ENCODE measurements at regions not wholly inside any gene's neighbourhood (a gene's known extent, or its start where the extent isn't known, plus 50 kb on each side); places are given as distances from the start of the nearest gene placed in this dataset.

DNA sequence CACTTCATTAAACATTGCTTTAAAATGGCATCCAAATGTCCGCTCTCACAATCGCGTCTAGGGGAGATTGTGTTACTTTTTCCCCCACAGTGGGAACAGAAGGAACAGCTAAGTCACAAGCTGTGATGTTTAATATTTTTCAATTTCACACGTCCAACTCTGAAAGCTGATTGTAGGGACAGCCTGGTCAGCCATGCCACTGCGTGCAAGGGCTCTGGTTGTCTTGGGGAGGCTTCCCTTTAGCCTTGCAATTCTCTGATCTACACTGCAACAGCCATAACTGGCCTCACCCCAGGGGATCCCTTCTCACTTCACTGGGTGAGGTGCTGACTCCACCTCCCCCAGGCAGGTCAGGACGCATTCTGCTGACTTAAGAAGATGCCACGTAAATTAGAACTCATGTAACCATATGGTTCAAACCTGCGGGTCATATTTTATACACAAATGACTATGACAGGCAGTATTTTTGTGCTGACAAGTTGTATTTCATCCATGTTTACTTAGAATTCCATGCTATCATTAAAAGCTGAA lies 425.2 kb upstream of the NFE2L3 start:
- H3K36me3 ChIP-seq (ENCODE audit: insufficient read depth, low read length) = no peaks in the 10 kb centered on the region
- H2AFZ ChIP-seq (ENCODE audit: low read length) = no peak overlapping the region
- no peak overlapping the region for H3K4me2 ChIP-seq (ENCODE audit: low read length)
- no TSS peak for BruUV-seq (replicated peaks)
- no peak overlapping the region for H3K27ac ChIP-seq (ENCODE audit: low read depth, low read length, poor library complexity, severe bottlenecking)
- ChIA-PET CTCF (ENCODE audit: unreplicated experiment) (no interaction called here), POLR2A (interaction anchor here (0.6 kb wide), 1 partner anchor 110 kb away, joined by 6 read pairs; no protein-coding TSS in a partner anchor)
- no peaks in the 10 kb centered on the region for H3K9me2 ChIP-seq (ENCODE audit: insufficient read depth, low read length)
- no peak overlapping the region for H3K4me3 ChIP-seq (ENCODE audit: low read depth, low read length, poor library complexity, severe bottlenecking)
- intact Hi-C loops (cut with micrococcal nuclease; ENCODE audit: unreplicated experiment) = no loop called here
- no peaks in the 10 kb centered on the region for H3K79me2 ChIP-seq (ENCODE audit: insufficient read depth, low read depth, low read length)
- no peak for TF ChIP-seq EZH2phosphoT487 (IDR thresholded peaks at IDR 0.05; ENCODE audit: borderline replicate concordance, low read depth, low read length)
- TF ChIP-seq, protein P1, sequence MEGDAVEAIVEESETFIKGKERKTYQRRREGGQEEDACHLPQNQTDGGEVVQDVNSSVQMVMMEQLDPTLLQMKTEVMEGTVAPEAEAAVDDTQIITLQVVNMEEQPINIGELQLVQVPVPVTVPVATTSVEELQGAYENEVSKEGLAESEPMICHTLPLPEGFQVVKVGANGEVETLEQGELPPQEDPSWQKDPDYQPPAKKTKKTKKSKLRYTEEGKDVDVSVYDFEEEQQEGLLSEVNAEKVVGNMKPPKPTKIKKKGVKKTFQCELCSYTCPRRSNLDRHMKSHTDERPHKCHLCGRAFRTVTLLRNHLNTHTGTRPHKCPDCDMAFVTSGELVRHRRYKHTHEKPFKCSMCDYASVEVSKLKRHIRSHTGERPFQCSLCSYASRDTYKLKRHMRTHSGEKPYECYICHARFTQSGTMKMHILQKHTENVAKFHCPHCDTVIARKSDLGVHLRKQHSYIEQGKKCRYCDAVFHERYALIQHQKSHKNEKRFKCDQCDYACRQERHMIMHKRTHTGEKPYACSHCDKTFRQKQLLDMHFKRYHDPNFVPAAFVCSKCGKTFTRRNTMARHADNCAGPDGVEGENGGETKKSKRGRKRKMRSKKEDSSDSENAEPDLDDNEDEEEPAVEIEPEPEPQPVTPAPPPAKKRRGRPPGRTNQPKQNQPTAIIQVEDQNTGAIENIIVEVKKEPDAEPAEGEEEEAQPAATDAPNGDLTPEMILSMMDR (conservative IDR thresholded peaks at IDR 0.05; ENCODE audit: low read length) = no peak
- DNase-seq (ENCODE audit: low spot score) = no peak
- H3K9me3 ChIP-seq (ENCODE audit: low read length) = no peaks in the 10 kb centered on the region
- H3K4me1 ChIP-seq (ENCODE audit: insufficient read depth, low read length, poor library complexity, severe bottlenecking) = no peaks in the 10 kb centered on the region
- no peaks in the 10 kb centered on the region for H4K20me1 ChIP-seq (ENCODE audit: insufficient read depth, low read length)

DNA sequence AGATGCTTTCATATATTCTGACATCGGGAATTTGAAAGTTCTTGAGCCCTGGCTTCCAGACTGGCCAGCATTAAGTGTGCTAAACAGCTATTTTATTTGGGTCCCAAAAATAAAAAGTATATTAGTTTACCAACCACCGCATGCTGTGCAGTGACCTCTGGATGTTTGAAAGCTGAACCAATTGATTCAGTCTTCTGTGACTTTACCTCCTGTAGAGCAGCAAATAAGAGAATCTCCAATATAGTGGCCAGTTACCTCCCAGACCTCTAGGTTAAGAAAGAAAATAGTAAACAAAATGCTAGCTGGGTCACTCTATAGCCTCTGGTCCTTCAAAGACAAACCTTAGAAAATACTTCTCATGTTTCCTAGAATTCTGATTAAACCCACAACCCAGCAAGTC lies 424.6 kb upstream of the NFE2L3 start:
- Histone ChIP-seq H3K4me3 (ENCODE audit: low read depth, low read length, poor library complexity, severe bottlenecking) (no peak overlapping the region), H3K27ac (ENCODE audit: low read depth, low read length, poor library complexity, severe bottlenecking) (no peak overlapping the region), H4K20me1 (ENCODE audit: insufficient read depth, low read length) (no peaks in the 10 kb centered on the region), H3K79me2 (ENCODE audit: insufficient read depth, low read depth, low read length) (no peaks in the 10 kb centered on the region), H3K36me3 (ENCODE audit: insufficient read depth, low read length) (no peaks in the 10 kb centered on the region), H2AFZ (ENCODE audit: low read length) (no peak overlapping the region), H3K4me2 (ENCODE audit: low read length) (no peak overlapping the region), H3K4me1 (ENCODE audit: insufficient read depth, low read length, poor library complexity, severe bottlenecking) (no peaks in the 10 kb centered on the region), H3K9me3 (ENCODE audit: low read length) (no peaks in the 10 kb centered on the region), H3K9me2 (ENCODE audit: insufficient read depth, low read length) (no peaks in the 10 kb centered on the region)
- DNase-seq (ENCODE audit: low spot score) = no peak
- CTCF ChIA-PET (ENCODE audit: unreplicated experiment) = no interaction called here
- TF ChIP-seq EZH2phosphoT487 (IDR thresholded peaks at IDR 0.05; ENCODE audit: borderline replicate concordance, low read depth, low read length) = no peak
- TF ChIP-seq, protein P1 (conservative IDR thresholded peaks at IDR 0.05; ENCODE audit: low read length) = no peak
- POLR2A ChIA-PET = interaction anchor here (0.6 to 0.7 kb wide), 2 partner anchors 68 to 110 kb away, joined by 3 to 6 read pairs; no protein-coding TSS in a partner anchor
- intact Hi-C loops (cut with micrococcal nuclease; ENCODE audit: unreplicated experiment) = no loop called here
- no TSS peak for BruUV-seq (replicated peaks)

DNA sequence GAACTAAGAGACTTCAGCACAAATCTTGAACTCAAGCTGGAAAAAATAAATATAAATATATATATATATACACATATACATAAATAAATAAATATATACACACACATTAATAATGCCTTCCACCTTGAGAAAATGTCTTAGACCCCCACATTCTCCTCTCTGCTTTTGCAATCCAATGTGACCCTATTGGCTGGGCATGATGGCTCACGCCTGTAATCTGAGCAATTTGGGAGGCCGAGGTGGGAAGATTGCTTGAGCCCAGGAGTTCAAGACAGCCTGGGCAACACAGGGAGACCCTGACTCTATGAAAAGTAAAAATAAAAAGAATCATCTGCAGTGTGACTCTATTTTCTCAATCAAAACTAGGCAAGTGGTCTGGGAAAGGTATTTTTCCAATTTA lies 424.1 kb upstream of the NFE2L3 start:
- Histone ChIP-seq H3K27ac (ENCODE audit: low read depth, low read length, poor library complexity, severe bottlenecking) (no peak overlapping the region), H3K4me2 (ENCODE audit: low read length) (no peak overlapping the region), H4K20me1 (ENCODE audit: insufficient read depth, low read length) (no peaks in the 10 kb centered on the region), H2AFZ (ENCODE audit: low read length) (no peak overlapping the region), H3K36me3 (ENCODE audit: insufficient read depth, low read length) (no peaks in the 10 kb centered on the region), H3K9me2 (ENCODE audit: insufficient read depth, low read length) (no peaks in the 10 kb centered on the region), H3K4me3 (ENCODE audit: low read depth, low read length, poor library complexity, severe bottlenecking) (no peak overlapping the region), H3K79me2 (ENCODE audit: insufficient read depth, low read depth, low read length) (no peaks in the 10 kb centered on the region), H3K9me3 (ENCODE audit: low read length) (no peaks in the 10 kb centered on the region), H3K4me1 (ENCODE audit: insufficient read depth, low read length, poor library complexity, severe bottlenecking) (no peaks in the 10 kb centered on the region)
- ChIA-PET POLR2A (interaction anchor here (0.7 kb wide), 1 partner anchor 68 kb away, joined by 3 read pairs; no protein-coding TSS in a partner anchor), CTCF (ENCODE audit: unreplicated experiment) (no interaction called here)
- no peak for DNase-seq (ENCODE audit: low spot score)
- TF ChIP-seq EZH2phosphoT487 (IDR thresholded peaks at IDR 0.05; ENCODE audit: borderline replicate concordance, low read depth, low read length) = no peak
- TF ChIP-seq, protein P1 (conservative IDR thresholded peaks at IDR 0.05; ENCODE audit: low read length) = no peak
- no TSS peak for BruUV-seq (replicated peaks)
- intact Hi-C loops (cut with micrococcal nuclease; ENCODE audit: unreplicated experiment) = no loop called here

All from OCI-LY7 (cell line).